ENCODE measurements at regions not wholly inside any gene's neighbourhood (a gene's known extent, or its start where the extent isn't known, plus 50 kb on each side); places are given as distances from the start of the nearest gene placed in this dataset.

GRCh38 chr3:180548050-180548449 lies 53.9 kb upstream of the TTC14 start:
- no peak overlapping the region for H3K4me3 ChIP-seq
- intact Hi-C loops (cut with DNase I), result no loop called here
- WGBS, 2 donors, result 30 to 39% methylated on average over 1 of the region's 1 CpG
- no peaks in the 10 kb centered on the region for H3K36me3 ChIP-seq
- ATAC-seq (peak in 2 of 4 donors; percentile 40 to 59), FAIRE-seq (no peak), DNase-seq (no peak)
- H3K27ac ChIP-seq, result no peak overlapping the region
- H3K9me3 ChIP-seq, result no peaks in the 10 kb centered on the region
- peaks cover 10 to 18% (median 12%) of the 10 kb centered on the region in 3 donors for H3K4me1 ChIP-seq
- H3K27me3 ChIP-seq, result no peaks in the 10 kb centered on the region
- no peak for TF ChIP-seq CTCF (IDR thresholded peaks at IDR 0.05)
